Brain microvascular endothelial cell (primary cell): ENCODE measurements at regions not wholly inside any gene's neighbourhood (a gene's known extent, or its start where the extent isn't known, plus 50 kb on each side); places are given as distances from the start of the nearest gene placed in this dataset.

Experiments used
- DNase-seq: peaks from one replicate; pipeline ENCODE4 v3.0.0-alpha.2; 2020
- H3K27ac ChIP-seq: fragments of 250-450 bp; sonication (Bioruptor Pico); 2 replicates; pipeline ENCODE4 v1.5.1; 2020; ENCODE audit warnings: mild to moderate bottlenecking, moderate library complexity
- H3K27me3 ChIP-seq: fragments of 250-450 bp; sonication (Bioruptor Pico); replicated peaks from 2 replicates; pipeline ENCODE4 v1.5.1; 2020; ENCODE audit warnings: mild to moderate bottlenecking
- H3K36me3 ChIP-seq: fragments of 250-450 bp; sonication (Bioruptor Pico); replicated peaks from 2 replicates; pipeline ENCODE4 v1.5.1; 2020; ENCODE audit warnings: mild to moderate bottlenecking
- H3K4me3 ChIP-seq: 2 replicates; pipeline ENCODE4 v1.5.1; 2011; ENCODE audit warnings: low read depth, mild to moderate bottlenecking, control low read depth, low read length, moderate library complexity
- CTCF ChIP-seq: IDR thresholded peaks from 2 replicates; pipeline ENCODE4 v1.5.1; 2011; ENCODE audit warnings: low read depth, mild to moderate bottlenecking, moderate library complexity, low read length, control low read depth, inconsistent platforms; ENCODE audit errors: missing control alignments
- in situ Hi-C: cut with HindIII; loops from 2 replicates; pipeline ENCODE4 v1.10.0; 2017; ENCODE audit warnings: low sequenced_read_pairs, low pct_ligation_motif_present

- no peaks in the 10 kb centered on the region for H3K27me3 ChIP-seq
- no peak overlapping the region for H3K4me3 ChIP-seq
- in situ Hi-C loops, result no loop called here
- DNase-seq, result no peak
- no peaks in the 10 kb centered on the region for H3K36me3 ChIP-seq
- no peak for TF ChIP-seq CTCF
- H3K27ac ChIP-seq, result no peak overlapping the region
These were observed 221.6 kb downstream of the ENGASE start for GRCh38 chr17:79296243-79296642.

- no peak for TF ChIP-seq CTCF
- Histone ChIP-seq H3K27ac (no peak overlapping the region), H3K4me3 (no peak overlapping the region), H3K27me3 (no peaks in the 10 kb centered on the region), H3K36me3 (no peaks in the 10 kb centered on the region)
- DNase-seq, result no peak
- in situ Hi-C loops, result no loop called here
These were observed 220.7 kb downstream of the ENGASE start for GRCh38 chr17:79295307-79295706.

- Histone ChIP-seq H3K4me3 (no peak overlapping the region), H3K27ac (no peak overlapping the region), H3K36me3 (no peaks in the 10 kb centered on the region), H3K27me3 (no peaks in the 10 kb centered on the region)
- peak; percentile 26 for DNase-seq
- TF ChIP-seq CTCF, result no peak
- in situ Hi-C loops, result no loop called here
These were observed 219.9 kb downstream of the ENGASE start for GRCh38 chr17:79294459-79295071.

- TF ChIP-seq CTCF, result no peak
- in situ Hi-C loops, result no loop called here
- H3K36me3 ChIP-seq, result no peaks in the 10 kb centered on the region
- DNase-seq, result no peak
- H3K27ac ChIP-seq, result no peak overlapping the region
- no peak overlapping the region for H3K4me3 ChIP-seq
- no peaks in the 10 kb centered on the region for H3K27me3 ChIP-seq
These were observed 217.9 kb downstream of the ENGASE start for GRCh38 chr17:79292501-79292900.

- Histone ChIP-seq H3K27ac (no peak overlapping the region), H3K27me3 (no peaks in the 10 kb centered on the region), H3K4me3 (no peak overlapping the region), H3K36me3 (no peaks in the 10 kb centered on the region)
- in situ Hi-C loops, result no loop called here
- no peak for TF ChIP-seq CTCF
- no peak for DNase-seq
These were observed 216.8 kb downstream of the ENGASE start for GRCh38 chr17:79291391-79291790.

- in situ Hi-C loops, result no loop called here
- Histone ChIP-seq H3K27ac (no peak overlapping the region), H3K27me3 (no peaks in the 10 kb centered on the region), H3K4me3 (no peak overlapping the region), H3K36me3 (no peaks in the 10 kb centered on the region)
- no peak for TF ChIP-seq CTCF
- DNase-seq, result no peak
These were observed 216.1 kb downstream of the ENGASE start for GRCh38 chr17:79290726-79291125.
